ENCODE measurements at regions not wholly inside any gene's neighbourhood (a gene's known extent, or its start where the extent isn't known, plus 50 kb on each side); places are given as distances from the start of the nearest gene placed in this dataset.

- TF ChIP-seq CTCF (IDR thresholded peaks at IDR 0.05; ENCODE audit: insufficient read depth, low read length, poor library complexity, severe bottlenecking) (no peak), EZH2phosphoT487 (conservative IDR thresholded peaks at IDR 0.05; ENCODE audit: low read length) (no peak)
Measured at GRCh38 chr3:150140614-150141321, 170.1 kb upstream of the PFN2 start.
